ENCODE measurements at regions not wholly inside any gene's neighbourhood (a gene's known extent, or its start where the extent isn't known, plus 50 kb on each side); places are given as distances from the start of the nearest gene placed in this dataset.

GRCh38 chr1:168964478-168964877 is 142.0 kb upstream of the ATP1B1 start:
- intact Hi-C loops (cut with micrococcal nuclease), result no loop called here
- CTCF ChIA-PET, result interaction anchor here (0.7 kb wide), 1 partner anchor 910 kb away, joined by 4 read pairs; no protein-coding TSS in a partner anchor
- H3K27me3 Mint-ChIP-seq (ENCODE audit: low read depth), result peaks cover under 1% of the 10 kb centered on the region
- H3K4me1 Mint-ChIP-seq (ENCODE audit: low read depth), result no peaks in the 10 kb centered on the region
- H3K36me3 Mint-ChIP-seq (ENCODE audit: low read depth), result no peaks in the 10 kb centered on the region
- DNase-seq, result no peak
- no peaks in the 10 kb centered on the region for H3K9me3 Mint-ChIP-seq
- H3K27ac Mint-ChIP-seq, result no peak overlapping the region
- H3K4me3 Mint-ChIP-seq, result no peak overlapping the region

- no peaks in the 10 kb centered on the region for H3K36me3 Mint-ChIP-seq (ENCODE audit: low read depth)
- intact Hi-C loops (cut with micrococcal nuclease), result no loop called here
- no peak overlapping the region for H3K4me3 Mint-ChIP-seq
- H3K27me3 Mint-ChIP-seq (ENCODE audit: low read depth), result no peaks in the 10 kb centered on the region
- no peak overlapping the region for H3K27ac Mint-ChIP-seq
- no peaks in the 10 kb centered on the region for H3K4me1 Mint-ChIP-seq (ENCODE audit: low read depth)
- H3K9me3 Mint-ChIP-seq, result no peaks in the 10 kb centered on the region
- CTCF ChIA-PET, result no interaction called here
- DNase-seq, result no peak
Measured at GRCh38 chr1:168966217-168966616, 140.3 kb upstream of the ATP1B1 start.

- Mint-ChIP-seq H3K27ac (no peak overlapping the region), H3K4me1 (ENCODE audit: low read depth) (no peaks in the 10 kb centered on the region), H3K4me3 (no peak overlapping the region), H3K9me3 (no peaks in the 10 kb centered on the region), H3K27me3 (ENCODE audit: low read depth) (no peaks in the 10 kb centered on the region), H3K36me3 (ENCODE audit: low read depth) (no peaks in the 10 kb centered on the region)
- CTCF ChIA-PET, result no interaction called here
- DNase-seq, result no peak
- intact Hi-C loops (cut with micrococcal nuclease), result no loop called here
Measured at GRCh38 chr1:168966636-168967035, 139.9 kb upstream of the ATP1B1 start.

GRCh38 chr1:168970926-168971659 is 135.4 kb upstream of the ATP1B1 start:
- H3K27ac Mint-ChIP-seq, result no peak overlapping the region
- intact Hi-C loops (cut with micrococcal nuclease), result no loop called here
- H3K36me3 Mint-ChIP-seq (ENCODE audit: low read depth), result no peaks in the 10 kb centered on the region
- no peaks in the 10 kb centered on the region for H3K9me3 Mint-ChIP-seq
- no peak overlapping the region for H3K4me3 Mint-ChIP-seq
- CTCF ChIA-PET, result no interaction called here
- no peak for DNase-seq
- no peaks in the 10 kb centered on the region for H3K4me1 Mint-ChIP-seq (ENCODE audit: low read depth)
- H3K27me3 Mint-ChIP-seq (ENCODE audit: low read depth), result no peaks in the 10 kb centered on the region

GRCh38 chr1:168972225-168972624 is 134.3 kb upstream of the ATP1B1 start:
- DNase-seq, result no peak
- H3K36me3 Mint-ChIP-seq (ENCODE audit: low read depth), result no peaks in the 10 kb centered on the region
- H3K4me1 Mint-ChIP-seq (ENCODE audit: low read depth), result no peaks in the 10 kb centered on the region
- no peak overlapping the region for H3K4me3 Mint-ChIP-seq
- intact Hi-C loops (cut with micrococcal nuclease), result no loop called here
- CTCF ChIA-PET, result no interaction called here
- no peak overlapping the region for H3K27ac Mint-ChIP-seq
- no peaks in the 10 kb centered on the region for H3K9me3 Mint-ChIP-seq
- H3K27me3 Mint-ChIP-seq (ENCODE audit: low read depth), result no peaks in the 10 kb centered on the region

- DNase-seq, result no peak
- CTCF ChIA-PET, result interaction anchor here (0.5 kb wide), 1 partner anchor 7 kb away, joined by 3 read pairs; no protein-coding TSS in a partner anchor
- Mint-ChIP-seq H3K4me1 (ENCODE audit: low read depth) (no peaks in the 10 kb centered on the region), H3K4me3 (no peak overlapping the region), H3K27me3 (ENCODE audit: low read depth) (no peaks in the 10 kb centered on the region), H3K36me3 (ENCODE audit: low read depth) (no peaks in the 10 kb centered on the region), H3K9me3 (no peaks in the 10 kb centered on the region), H3K27ac (no peak overlapping the region)
- intact Hi-C loops (cut with micrococcal nuclease), result no loop called here
Measured at GRCh38 chr1:168972887-168973286, 133.6 kb upstream of the ATP1B1 start.

GRCh38 chr1:168974117-168974516 is 132.4 kb upstream of the ATP1B1 start:
- CTCF ChIA-PET, result no interaction called here
- intact Hi-C loops (cut with micrococcal nuclease), result no loop called here

GRCh38 chr1:168974611-168975010 is 131.9 kb upstream of the ATP1B1 start:
- no peak overlapping the region for H3K4me3 Mint-ChIP-seq
- CTCF ChIA-PET, result no interaction called here
- intact Hi-C loops (cut with micrococcal nuclease), result no loop called here
- H3K9me3 Mint-ChIP-seq, result peaks cover 3% of the 10 kb centered on the region
- no peaks in the 10 kb centered on the region for H3K4me1 Mint-ChIP-seq (ENCODE audit: low read depth)
- DNase-seq, result no peak
- H3K36me3 Mint-ChIP-seq (ENCODE audit: low read depth), result no peaks in the 10 kb centered on the region
- no peaks in the 10 kb centered on the region for H3K27me3 Mint-ChIP-seq (ENCODE audit: low read depth)
- H3K27ac Mint-ChIP-seq, result no peak overlapping the region

More at GRCh38 chr1:168974117-168974516, 132.4 kb upstream of the ATP1B1 start:
- Mint-ChIP-seq H3K36me3 (ENCODE audit: low read depth) (no peaks in the 10 kb centered on the region), H3K4me3 (no peak overlapping the region), H3K27ac (no peak overlapping the region), H3K4me1 (ENCODE audit: low read depth) (no peaks in the 10 kb centered on the region), H3K27me3 (ENCODE audit: low read depth) (no peaks in the 10 kb centered on the region), H3K9me3 (peaks cover 3% of the 10 kb centered on the region)
- DNase-seq, result no peak

- H3K4me1 Mint-ChIP-seq (ENCODE audit: low read depth), result no peaks in the 10 kb centered on the region
Measured at GRCh38 chr1:168976267-168976666, 130.2 kb upstream of the ATP1B1 start.

GRCh38 chr1:168977618-168978017 is 128.9 kb upstream of the ATP1B1 start:
- H3K4me3 Mint-ChIP-seq, result no peak overlapping the region
- H3K36me3 Mint-ChIP-seq (ENCODE audit: low read depth), result no peaks in the 10 kb centered on the region
- no peaks in the 10 kb centered on the region for H3K4me1 Mint-ChIP-seq (ENCODE audit: low read depth)
- H3K27me3 Mint-ChIP-seq (ENCODE audit: low read depth), result no peaks in the 10 kb centered on the region
- CTCF ChIA-PET, result no interaction called here
- no peak for DNase-seq
- H3K27ac Mint-ChIP-seq, result no peak overlapping the region
- peaks cover 3% of the 10 kb centered on the region for H3K9me3 Mint-ChIP-seq
- intact Hi-C loops (cut with micrococcal nuclease), result no loop called here

More at GRCh38 chr1:168976267-168976666, 130.2 kb upstream of the ATP1B1 start:
- H3K27ac Mint-ChIP-seq, result no peak overlapping the region
- no peak overlapping the region for H3K4me3 Mint-ChIP-seq
- H3K9me3 Mint-ChIP-seq, result peaks cover 3% of the 10 kb centered on the region
- intact Hi-C loops (cut with micrococcal nuclease), result no loop called here
- CTCF ChIA-PET, result no interaction called here
- DNase-seq, result no peak
- no peaks in the 10 kb centered on the region for H3K27me3 Mint-ChIP-seq (ENCODE audit: low read depth)
- H3K36me3 Mint-ChIP-seq (ENCODE audit: low read depth), result no peaks in the 10 kb centered on the region

GRCh38 chr1:168979276-168979675 is 127.2 kb upstream of the ATP1B1 start:
- Mint-ChIP-seq H3K36me3 (ENCODE audit: low read depth) (no peaks in the 10 kb centered on the region), H3K27me3 (ENCODE audit: low read depth) (no peaks in the 10 kb centered on the region), H3K27ac (no peak overlapping the region), H3K4me1 (ENCODE audit: low read depth) (no peaks in the 10 kb centered on the region), H3K9me3 (peaks cover 3% of the 10 kb centered on the region), H3K4me3 (no peak overlapping the region)
- CTCF ChIA-PET, result no interaction called here
- intact Hi-C loops (cut with micrococcal nuclease), result no loop called here
- DNase-seq, result no peak

GRCh38 chr1:168980180-168980579 is 126.3 kb upstream of the ATP1B1 start:
- DNase-seq, result no peak
- H3K36me3 Mint-ChIP-seq (ENCODE audit: low read depth), result no peaks in the 10 kb centered on the region
- CTCF ChIA-PET, result no interaction called here
- no peaks in the 10 kb centered on the region for H3K4me1 Mint-ChIP-seq (ENCODE audit: low read depth)
- intact Hi-C loops (cut with micrococcal nuclease), result no loop called here
- H3K9me3 Mint-ChIP-seq, result peaks cover 3% of the 10 kb centered on the region
- no peak overlapping the region for H3K4me3 Mint-ChIP-seq
- no peaks in the 10 kb centered on the region for H3K27me3 Mint-ChIP-seq (ENCODE audit: low read depth)
- H3K27ac Mint-ChIP-seq, result no peak overlapping the region

GRCh38 chr1:168980656-168981055 is 125.8 kb upstream of the ATP1B1 start:
- CTCF ChIA-PET, result interaction anchor here (0.7 kb wide), 1 partner anchor 129 kb away, joined by 3 read pairs; no protein-coding TSS in a partner anchor
- DNase-seq, result no peak
- Mint-ChIP-seq H3K4me1 (ENCODE audit: low read depth) (no peaks in the 10 kb centered on the region), H3K27me3 (ENCODE audit: low read depth) (no peaks in the 10 kb centered on the region), H3K27ac (no peak overlapping the region), H3K36me3 (ENCODE audit: low read depth) (no peaks in the 10 kb centered on the region), H3K9me3 (peaks cover 3% of the 10 kb centered on the region), H3K4me3 (no peak overlapping the region)
- intact Hi-C loops (cut with micrococcal nuclease), result no loop called here

All from activated naive CD4-positive, alpha-beta T cell treated with anti-CD3 and anti-CD28 coated beads for 36 hours (primary cell).